NCI-H146 (cell line): ENCODE measurements at regions not wholly inside any gene's neighbourhood (a gene's known extent, or its start where the extent isn't known, plus 50 kb on each side); places are given as distances from the start of the nearest gene placed in this dataset.

ENCODE experiments used
- DNase-seq: peaks from one replicate; lab custom pipeline; 2025; lab: John Stamatoyannopoulos, UW

DNA sequence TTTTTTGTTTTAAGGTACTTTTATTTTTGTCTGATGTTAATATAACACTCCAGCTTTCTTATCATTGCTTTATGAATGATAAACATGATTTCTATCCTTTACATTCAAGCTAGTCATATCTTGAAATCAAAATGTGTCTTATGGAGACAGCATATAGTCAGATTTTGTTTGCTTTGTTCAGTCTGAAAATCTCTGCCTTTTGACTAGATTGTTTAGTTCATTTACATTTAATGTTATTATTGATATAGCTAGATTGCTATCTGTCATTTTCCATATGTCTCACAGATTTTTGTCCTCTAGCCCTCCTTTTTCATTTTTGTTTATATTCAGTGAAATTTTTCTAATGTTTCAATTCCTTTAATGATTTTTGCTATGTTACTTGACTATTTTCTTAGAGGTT lies 332.8 kb downstream of the SMOC2 start:
- no peak for DNase-seq

DNA sequence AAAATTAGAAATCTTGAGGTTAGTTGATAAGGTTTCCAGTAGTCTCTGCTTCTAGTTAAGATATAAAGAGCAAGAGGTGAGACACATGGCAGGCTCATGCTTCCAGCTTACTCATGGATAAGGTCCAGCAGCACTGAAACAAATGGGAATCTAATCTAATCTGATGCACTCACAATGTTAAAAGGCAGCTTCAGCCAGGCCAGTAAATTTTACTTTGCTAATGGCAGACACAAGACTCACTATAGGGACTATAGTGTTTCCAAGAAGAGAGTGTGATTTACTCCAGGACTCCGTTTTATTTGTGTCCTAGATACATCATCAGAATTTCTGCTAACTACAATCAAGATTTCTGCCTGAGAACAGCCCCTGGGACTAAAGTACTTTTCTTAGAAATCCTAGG lies 324.8 kb downstream of the SMOC2 start:
- DNase-seq, result no peak

DNA sequence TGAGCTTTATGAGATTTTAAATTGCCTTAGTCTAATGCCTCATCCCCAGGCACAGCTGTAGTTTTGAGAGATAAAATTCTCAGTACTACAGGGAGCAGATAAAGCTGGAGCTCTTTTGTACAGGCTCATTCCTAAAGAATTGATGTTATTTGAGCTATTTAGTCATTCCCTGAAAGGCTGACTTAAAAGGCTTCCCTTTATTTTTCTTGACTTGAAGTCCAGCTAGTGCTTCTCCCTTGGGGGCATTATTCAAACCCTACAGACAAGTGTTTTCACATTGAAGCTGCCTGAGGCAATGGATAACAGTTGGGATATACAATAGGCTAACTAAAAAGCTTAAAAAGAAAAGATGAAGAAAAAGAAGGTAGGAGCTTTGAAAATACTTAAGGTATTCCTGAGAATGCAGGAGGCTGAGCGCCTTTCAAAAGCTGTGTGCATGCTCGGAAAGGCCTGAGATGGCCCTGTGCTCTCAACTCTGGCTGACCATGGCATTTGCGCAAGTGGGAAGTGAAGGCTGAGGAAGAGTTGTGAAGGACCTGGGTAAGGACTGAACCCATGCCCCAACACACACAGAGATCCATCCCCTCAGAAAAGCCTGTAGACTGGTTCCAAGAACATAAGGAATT lies 315.1 kb downstream of the SMOC2 start:
- peak; percentile 39 for DNase-seq

DNA sequence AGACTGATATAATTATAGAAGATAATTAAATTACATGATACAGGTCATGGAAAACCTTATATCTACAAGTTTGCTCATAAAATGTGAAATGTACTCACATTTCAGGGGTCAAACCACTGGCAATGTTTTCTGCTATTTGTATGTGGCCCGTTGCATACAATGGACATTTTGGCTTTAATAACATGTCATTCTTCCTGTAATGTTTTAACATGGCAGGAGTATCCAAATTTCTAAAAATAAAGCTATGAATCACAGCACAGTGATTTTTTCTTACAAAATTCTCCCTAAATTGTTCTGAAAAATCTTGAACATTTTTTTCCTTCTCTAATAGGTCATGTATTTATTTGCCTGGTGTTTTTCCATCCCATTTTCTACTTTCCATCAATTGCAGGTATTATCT lies 305.7 kb downstream of the SMOC2 start:
- no peak for DNase-seq

DNA sequence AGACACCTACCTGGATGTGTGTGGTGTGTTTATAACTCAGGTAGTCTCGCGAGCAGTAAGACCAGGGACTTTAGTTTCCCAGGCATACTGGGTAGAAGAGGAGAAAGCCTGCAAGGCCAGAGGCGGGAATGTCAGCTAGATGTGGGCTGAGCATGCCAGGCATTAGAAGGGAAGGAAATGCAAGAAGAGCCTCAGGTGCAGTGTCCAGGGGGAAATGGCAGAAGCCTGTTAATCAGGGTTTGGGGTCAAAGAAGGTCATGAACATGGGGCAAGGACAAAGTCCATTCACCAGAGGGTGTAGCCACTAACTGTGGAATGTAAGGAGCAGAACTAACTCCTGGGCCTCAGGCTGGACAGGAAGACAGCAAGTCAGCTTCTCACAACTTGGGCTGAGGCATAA lies 305.0 kb downstream of the SMOC2 start:
- DNase-seq, result no peak

DNA sequence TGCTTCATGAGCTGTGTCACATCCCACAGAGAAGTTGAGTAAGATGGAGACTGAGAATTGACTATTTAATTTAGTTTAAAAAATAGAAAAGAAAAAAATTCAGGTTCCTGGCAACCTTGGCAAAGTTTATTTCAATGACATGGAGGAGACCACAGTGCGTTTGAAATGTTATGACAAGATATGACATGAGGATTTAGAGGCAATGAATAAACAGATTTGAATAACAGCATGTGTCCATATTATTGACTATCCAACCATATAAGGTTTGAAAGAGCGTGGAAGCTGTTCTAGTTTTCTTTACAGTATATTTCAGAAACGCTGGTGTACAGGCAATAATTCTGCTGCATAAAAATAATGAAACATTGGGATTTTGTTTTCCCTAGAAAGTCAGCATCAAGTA lies 303.9 kb downstream of the SMOC2 start:
- no peak for DNase-seq

DNA sequence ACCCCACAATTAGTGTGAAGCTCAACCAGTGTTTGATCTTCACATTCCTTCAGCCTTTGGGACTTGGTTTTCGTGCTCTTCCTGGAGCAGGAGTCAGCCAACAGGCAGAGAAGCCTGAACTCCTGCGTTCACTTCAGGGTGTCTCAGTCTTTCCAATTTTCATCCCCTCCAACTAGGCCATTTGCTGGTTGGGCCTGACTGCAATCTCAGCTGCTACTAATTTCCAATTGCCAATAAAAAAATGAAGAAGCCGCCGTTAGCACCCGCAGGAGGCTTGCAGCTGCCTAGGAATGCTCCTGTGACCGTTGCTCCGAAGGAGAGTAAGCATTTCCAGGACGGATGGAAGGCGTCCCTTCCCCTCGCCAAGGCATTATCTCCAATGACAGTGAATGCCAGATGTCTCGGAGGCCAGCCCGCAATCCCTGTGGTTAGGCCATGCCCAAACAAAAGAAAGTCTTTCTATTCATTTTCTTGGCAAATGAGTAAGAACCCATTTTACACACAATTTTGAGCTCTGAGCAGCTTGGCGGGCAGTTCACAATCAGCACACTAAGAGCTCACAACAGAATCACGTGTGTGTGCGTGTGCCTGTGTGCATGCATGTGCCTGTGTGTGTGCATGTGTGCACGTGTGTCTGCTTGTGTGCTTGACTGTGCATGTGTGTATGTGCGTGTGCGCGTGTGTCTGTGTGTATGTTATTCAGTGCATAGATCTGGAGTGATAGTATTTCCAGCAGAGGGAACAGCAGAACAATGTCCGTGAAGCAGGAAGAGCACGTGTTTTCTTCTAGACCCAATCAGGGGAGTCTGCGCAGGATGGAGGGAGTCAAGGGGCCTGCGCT lies 301.2 kb downstream of the SMOC2 start:
- DNase-seq, result no peak

DNA sequence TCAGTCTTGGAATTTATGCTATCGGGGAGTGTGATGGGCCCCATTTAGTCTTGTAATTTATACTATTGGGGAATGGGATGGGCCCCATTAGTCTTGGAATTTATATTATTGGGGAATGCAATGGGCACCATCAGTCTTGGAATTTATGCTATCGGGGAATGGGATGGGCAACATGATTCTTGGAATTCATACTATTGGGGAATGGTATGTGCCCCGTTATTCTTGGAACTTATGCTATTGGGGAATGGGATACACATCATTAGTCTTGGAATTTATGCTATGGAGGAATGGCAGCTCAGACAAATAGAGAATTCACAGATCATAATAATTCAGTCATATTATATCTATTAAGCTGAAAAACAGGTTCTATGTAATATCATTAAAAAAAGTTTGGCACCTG lies 300.3 kb downstream of the SMOC2 start:
- DNase-seq, result no peak

DNA sequence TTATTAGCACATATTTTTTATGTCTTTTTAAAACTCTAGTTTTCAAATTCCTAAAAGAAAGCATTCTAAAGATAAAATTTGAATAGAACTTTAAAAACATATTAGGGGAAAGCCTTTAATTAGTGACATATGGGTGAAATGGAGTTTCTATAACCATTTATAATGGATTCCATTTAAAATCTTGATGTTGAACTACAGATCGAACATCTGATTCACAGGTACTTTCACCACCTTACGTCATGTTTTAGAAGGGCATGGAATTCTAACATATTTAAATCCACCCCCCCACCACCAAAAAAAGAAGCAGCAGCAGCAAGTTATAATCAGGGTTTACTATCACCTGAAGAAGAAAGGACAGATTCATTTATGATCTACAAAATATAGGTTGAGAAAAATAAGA lies 298.4 kb downstream of the SMOC2 start:
- DNase-seq, result no peak

DNA sequence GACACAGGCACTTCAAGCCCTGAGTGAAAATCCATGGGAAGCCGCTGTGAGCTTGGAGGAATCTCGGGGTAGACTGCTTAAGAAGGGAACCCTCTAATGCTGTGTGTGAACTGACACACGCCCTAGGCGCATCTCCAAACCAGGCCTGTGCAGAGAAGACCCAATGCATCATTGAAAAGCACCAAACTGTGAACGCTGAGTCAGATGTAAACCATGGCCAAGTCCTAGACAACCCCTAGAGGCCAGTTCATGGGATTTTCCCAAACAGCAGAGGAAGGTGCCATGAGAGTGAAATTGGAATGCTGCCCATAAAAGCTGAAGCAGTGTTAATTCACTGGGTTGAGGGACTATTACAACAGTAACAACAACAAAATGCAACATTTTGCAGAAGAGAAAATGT lies 296.5 kb downstream of the SMOC2 start:
- DNase-seq, result no peak

DNA sequence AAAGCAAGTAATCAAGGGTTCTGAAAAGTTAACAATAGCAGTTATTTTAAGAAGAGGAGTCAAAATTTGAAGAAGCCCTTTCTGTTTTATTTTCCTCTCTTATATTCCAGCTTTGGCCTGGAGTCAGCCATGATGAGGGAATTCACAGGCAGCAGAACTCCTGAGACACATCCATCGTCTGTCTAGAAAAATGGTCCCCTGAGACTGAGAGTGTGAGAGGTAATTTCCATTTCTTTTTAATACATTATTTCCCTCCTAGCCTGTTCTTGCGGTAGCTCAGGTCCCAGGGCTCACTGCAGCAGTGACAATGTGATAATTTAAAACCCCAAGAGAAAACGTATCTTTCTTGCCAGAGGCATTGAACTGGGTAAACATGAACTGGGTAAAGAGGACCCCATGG lies 296.0 kb downstream of the SMOC2 start:
- no peak for DNase-seq

DNA sequence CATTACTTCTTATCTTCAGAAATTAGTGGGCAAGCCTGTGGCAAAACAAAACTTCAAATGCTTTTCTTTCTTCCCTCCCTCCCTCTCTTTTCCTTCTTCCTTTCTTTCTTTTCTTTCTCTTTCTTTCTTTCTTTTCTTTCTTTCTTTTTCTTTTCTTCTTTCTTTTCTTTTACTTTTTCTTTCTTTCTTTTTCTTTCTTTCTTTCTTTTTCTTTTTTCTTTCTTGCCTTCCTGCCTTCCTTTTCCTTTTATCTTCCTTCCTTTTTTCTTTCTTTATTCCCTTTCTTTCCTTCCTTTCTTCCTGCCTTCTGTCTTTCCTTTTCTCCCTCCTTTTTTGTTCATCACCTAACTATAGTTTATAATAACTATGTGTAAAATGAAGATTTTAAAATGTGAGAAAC lies 295.1 kb downstream of the SMOC2 start:
- DNase-seq, result no peak

DNA sequence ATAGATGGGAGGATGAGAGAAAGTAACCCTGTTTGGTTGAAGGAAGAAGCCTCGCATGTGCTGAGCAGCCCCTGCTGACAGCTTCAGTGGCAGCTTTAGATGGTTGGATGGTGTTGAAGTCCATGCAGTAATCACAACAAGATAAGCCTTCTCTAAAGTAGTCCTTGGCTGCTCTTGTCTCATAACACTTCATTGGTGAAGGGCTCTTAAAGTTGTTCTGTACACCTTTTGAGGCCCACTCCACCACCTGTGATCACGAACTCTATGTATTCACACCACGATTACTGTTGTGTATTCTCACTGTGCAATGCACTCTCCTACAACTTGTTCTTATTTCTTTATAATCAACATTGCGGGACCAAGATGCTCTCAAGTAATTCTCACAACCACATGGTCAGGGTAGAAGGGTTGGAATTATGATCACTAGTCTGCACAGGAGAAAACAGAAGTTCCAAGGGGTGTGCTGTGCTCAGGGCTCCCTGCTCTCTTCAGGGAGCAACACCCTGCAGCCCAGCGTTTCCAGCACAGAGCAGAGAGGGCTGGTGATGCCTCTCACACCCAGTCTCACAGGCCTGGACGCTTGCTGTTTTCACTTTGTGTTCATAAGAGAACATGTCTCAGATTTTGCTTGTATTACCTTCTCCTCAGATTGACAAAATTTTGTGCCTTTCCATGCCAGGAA lies 294.4 kb downstream of the SMOC2 start:
- DNase-seq, result no peak

DNA sequence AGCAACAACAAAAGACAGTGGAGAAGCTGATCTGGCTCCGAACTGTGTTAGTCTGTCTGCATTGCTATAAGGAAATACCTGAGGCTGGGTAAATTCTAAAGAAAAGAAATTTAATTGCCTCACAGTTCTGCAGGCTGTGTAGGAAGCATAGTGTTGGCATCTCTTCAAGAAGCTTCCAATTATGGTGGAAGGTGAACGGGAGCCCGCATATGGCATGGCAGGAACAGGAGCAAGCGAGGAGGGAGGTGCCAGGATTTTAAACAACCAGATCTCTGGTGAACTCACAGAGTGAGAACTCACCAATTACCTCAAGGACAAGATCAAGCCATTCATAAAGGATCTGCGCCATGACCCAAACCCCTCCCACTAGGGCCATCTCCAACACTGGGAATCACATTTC lies 293.5 kb downstream of the SMOC2 start:
- no peak for DNase-seq

DNA sequence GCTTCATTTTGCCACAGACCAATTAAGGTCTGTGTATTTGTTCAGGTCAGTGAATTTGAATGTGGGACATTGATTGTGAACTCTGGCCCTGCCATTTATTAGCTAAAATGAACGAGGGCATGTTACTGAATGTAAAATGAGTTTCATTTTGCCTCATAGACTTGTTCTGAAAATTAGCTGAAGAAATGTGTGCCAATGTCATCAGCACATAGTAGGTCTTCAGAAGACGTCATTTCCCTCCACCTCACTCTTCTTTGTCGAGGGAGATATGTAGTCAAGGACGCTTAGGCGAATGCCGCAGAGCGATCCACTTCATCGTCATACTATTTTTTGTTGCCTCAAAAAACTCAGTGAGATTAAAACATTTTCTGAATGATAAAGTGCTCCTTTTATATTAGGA lies 291.7 kb downstream of the SMOC2 start:
- DNase-seq, result no peak

DNA sequence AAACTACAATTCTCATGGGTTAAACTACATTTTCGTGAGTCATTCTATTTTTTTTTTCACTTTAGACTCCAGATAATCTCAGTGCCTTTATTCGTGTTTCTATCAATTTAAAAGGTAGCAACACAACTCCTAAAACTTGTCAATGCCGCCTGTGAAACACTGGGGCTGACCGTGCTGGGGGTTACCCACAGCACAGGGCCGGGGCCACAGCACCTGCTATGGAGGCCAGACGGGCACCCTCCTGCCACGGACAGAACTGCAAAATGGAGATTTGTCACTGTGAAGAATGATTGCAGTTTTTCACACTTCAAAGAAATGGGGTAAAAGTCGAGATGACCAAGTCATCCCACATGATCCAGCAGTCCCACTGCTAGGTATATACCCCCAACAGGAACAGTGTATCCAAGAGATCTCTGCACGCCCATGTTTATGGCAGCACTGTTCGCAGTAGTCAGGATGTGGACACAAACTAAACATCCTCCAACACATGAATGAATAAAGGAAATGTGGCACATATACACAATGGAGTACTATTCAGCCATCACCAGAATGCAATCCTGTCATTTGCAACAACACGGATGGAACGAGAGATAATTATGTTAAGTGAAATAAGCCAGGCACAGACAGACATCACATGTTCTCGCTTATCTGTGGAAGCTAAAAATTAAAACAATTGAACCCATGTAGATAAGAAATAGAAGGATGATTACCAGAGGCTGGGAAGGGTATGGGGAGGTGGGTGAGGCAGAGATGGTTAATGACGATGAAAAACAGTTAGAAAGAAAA lies 290.1 kb downstream of the SMOC2 start:
- no peak for DNase-seq

DNA sequence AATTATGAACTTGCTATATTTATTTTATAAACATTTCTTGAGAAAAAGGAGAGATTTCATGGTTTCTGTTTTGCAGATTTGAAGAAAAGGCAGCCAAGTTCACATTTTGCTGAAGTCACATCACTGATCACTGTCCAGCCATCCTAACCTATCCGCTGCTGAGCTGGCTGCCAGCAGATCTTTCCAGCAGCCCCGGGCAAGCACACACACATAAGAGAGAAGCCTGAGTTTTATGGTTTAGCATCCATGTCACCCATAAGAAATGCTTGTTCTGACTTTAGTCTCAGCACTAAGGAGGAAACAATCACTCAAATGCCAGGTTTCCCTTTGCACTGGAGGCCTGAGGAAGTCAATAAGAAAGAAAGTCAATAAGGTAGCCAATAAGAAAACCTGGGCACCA lies 287.1 kb downstream of the SMOC2 start:
- no peak for DNase-seq

DNA sequence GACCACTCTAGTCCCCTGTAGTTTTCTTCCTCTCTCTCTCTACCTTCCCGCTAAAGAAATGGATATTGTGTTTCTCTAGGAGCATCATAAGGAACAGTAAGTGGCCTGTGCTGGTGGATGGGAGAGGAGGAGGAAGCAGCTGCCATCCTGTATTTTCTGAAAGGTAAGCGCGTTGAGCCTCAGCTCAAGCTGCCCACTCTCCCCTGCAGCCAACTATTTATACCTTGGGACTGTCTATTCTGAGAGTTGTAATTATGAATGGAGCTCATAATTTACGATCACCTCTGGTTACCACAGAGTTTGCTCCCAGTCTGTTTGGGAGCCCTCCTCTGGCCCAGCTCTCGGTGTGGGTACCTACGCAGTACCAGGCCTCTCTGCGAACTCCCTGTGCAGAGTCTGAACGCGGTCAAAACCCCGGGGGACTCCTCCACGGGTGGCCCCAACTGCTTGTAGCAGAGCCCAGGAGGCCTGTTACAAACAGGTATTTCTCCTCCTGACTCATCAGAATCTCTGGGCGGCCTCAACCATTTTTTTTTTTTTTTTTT lies 285.4 kb downstream of the SMOC2 start:
- DNase-seq, result no peak

DNA sequence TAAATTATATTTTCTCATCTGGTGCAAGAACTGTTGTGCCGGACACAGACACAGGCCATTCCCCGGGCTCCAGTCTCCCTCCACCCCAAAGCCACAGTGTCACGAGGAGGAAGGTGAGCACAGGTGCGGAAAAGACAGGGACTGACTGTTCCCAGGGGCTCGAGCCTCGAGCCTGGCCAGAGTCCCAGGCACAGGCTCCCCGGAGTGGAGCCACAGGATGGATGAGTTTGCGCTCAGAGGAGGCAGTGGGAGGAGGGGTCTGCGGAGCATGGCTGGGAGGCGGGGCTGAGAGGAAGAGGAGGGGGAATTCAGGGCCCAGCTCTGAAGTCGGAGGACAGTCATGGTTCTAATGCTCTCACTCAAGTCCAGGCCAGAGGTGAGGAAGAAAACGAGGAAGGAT lies 284.8 kb downstream of the SMOC2 start:
- peak; percentile 61 for DNase-seq

DNA sequence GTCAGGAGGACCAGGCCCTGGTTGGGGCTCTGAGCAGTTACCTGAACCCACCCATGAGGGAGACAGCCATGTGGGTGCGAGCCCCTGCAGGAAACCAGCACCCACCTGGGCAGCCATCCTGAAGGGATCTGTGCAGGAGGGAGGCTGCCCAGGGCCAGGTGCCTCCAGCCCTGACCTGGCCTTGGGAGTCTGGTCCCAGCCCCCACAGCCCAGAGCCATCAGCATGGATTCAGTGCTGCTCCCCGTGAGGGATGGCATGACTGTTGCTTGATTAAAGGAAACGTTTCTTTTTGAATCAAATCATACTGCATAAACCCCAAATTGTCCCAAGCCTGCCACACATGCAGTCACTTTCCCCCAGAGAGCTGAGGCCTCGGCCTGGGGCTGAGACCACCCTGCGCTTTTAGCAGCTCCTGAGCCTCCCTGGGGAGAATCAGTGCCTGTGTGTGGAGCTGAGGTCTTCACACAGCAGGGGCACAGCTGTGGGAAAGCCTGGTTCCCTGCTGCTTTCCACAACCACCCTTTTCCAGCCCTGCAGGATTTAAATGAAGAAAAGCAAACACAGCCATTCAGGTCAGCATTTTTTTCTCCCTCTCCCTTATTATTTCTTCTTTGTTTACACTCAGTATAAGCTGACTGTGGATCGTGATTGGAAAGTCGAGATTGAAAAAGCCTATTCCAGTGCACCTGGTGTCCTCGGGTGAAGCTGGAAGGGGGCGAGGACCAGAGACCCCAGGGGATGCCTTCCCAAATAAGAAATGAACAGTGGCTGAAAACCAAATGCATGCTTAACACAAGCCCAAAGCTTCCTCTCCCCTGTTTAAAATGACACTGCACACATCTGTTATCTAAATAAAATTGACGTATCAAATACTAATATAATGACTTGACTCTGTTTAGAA lies 283.9 kb downstream of the SMOC2 start:
- peak; percentile 87 for DNase-seq

DNA sequence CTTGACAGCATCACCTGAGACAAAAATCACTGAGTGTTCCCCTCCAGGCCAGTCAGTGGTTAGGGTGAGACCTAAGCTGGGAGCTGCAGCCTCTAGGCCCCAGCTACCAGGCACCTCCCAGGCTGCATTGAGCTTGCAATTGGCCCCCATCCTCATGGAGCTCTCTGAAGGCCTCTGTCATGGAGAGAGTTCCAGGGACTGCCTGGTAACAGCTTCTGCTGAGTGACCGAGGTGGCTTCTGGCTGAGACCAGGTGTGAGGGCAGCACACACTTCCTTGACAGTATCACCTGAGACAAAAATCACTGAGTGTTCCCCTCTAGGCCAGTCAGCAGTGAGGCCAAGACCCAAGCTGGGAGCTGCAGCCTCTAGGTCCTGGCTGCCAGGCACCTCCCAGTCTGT lies 283.0 kb downstream of the SMOC2 start:
- no peak for DNase-seq
